Epithelial cell of proximal tubule (primary cell): ENCODE measurements at regions not wholly inside any gene's neighbourhood (a gene's known extent, or its start where the extent isn't known, plus 50 kb on each side); places are given as distances from the start of the nearest gene placed in this dataset.
"Not testable (repeated sequence)": the region's sequence is repeated elsewhere in the genome, so short reads cannot be mapped to it uniquely, and the experiment has no call there.

ENCODE experiments used
- DNase-seq: peaks from one replicate; pipeline ENCODE4 v3.0.0-alpha.2; 2011; ENCODE audit warnings: low read depth
- H3K4me3 ChIP-seq: 2 replicates; pipeline ENCODE4 v1.5.1; 2011; ENCODE audit warnings: low read depth, mild to moderate bottlenecking, low read length
- CTCF ChIP-seq: conservative IDR thresholded peaks from 2 replicates; pipeline ENCODE4 v1.5.1; 2012; ENCODE audit warnings: low read depth, mild to moderate bottlenecking, low read length

DNA sequence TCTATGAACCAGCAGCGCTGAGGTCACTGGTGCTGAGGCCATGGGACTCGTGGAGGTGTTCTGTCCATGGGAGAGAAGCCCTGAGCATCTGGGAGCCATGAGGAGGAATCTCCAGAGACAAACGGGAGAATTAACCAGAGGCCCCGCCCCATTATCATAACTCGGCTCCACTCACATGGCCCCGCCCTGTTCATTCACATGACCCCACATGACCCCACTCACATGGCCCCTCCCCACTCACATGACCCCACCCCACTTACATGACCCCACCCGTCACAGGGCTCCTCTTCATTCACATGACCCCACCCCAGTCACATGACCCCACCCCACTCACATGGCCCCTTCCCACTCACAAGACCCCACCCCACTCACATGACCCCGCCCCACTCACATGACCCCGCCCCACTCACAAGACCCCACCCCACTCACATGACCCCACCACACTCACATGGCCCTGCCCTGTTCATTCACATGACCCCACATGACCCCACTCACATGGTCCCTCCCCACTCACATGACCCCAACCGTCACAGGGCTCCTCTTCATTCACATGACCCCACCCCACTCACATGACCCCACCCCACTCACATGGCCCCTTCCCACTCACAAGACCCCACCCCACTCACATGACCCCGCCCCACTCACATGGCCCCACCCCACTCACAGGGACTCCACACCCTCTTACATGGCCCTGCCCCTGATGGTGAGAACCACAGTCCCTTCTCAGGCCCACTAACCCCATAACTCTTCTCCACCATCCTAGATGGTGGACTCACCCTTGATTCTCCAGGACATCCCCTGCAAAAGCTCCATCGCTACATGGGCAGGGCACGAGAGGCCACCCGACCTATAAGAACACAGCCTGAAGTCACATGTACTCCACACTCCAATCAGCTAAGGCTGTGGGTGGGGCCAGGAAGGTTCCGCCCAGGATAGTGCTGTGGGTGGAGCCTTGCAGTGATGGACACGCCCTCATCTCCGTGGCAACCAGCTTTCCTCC is 151.1 kb upstream of the SFSWAP start:
- DNase-seq, result no peak
- H3K4me3 ChIP-seq, result no peak overlapping the region
- TF ChIP-seq CTCF, result no peak

DNA sequence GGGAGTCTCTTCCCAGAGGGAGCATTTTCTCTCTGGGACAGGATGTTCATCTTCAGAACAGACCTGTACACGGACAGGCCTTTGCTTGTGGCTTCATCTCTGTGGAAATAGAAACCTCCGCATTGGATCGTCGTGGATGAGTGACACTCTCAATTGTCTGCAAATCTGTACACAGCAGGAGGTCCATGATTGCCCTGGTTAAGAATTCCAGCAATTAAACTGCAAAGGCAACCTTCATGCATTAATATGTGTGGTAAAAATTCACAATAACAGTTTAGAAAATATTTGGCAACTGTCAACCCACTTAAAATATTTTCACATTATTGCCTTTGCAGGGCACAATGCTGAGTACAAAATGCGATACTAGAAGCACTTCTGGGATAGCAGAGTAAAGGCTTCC is 149.8 kb upstream of the SFSWAP start:
- no peak overlapping the region for H3K4me3 ChIP-seq
- no peak for DNase-seq
- TF ChIP-seq CTCF, result no peak

DNA sequence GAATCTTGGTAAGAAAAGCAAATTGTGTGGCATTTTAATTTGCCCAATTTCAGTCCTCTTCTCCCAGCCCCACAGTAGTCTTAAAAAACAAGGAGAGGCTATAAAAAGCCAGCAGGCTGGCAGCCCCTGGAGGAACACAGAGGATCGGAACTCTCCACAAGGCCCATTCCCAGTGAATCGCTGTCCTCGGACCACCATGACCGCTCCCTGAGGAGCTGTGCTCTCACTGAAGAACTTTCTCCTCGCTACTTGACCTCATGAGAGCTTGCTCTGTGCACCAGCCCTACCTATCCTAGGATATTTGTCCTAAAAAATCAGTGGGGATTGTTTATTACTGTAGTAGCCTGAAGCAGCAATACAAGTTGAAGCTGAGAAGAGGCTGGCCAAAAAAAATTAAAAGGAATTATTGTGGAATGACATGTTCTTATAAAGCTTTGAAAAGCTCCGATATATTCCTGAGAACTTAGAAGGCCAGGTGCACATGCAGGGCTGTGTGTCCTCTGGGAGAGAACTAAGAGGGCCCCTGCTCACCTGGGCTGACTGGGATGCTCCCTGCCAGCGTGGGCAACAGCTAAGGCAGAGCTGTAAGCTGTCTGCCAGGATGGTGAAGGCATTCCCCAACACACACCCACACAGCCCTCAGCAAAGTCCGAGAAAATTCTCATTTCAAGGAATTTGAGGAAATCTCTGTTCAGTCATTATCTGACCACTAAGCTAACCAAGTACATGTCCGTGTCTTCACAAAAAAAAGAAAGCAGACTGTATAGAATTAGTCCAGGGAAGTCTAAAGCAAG is 148.8 kb upstream of the SFSWAP start:
- TF ChIP-seq CTCF, result no peak
- DNase-seq, result no peak
- no peak overlapping the region for H3K4me3 ChIP-seq

GRCh38 chr12:131564138-131564727 is 146.7 kb upstream of the SFSWAP start:
- DNase-seq, H3K4me3 ChIP-seq: not testable (repeated sequence)

GRCh38 chr12:131564845-131565244 is 146.0 kb upstream of the SFSWAP start:
- TF ChIP-seq CTCF, result no peak
- H3K4me3 ChIP-seq, result no peak overlapping the region

GRCh38 chr12:131565267-131566015 is 145.4 kb upstream of the SFSWAP start:
- no peak for DNase-seq
- no peak for TF ChIP-seq CTCF
- H3K4me3 ChIP-seq, result no peak overlapping the region

More at GRCh38 chr12:131564845-131565244, 146.0 kb upstream of the SFSWAP start:
- DNase-seq, result no peak
